Keratinocyte (primary cell): ENCODE measurements at regions not wholly inside any gene's neighbourhood (a gene's known extent, or its start where the extent isn't known, plus 50 kb on each side); places are given as distances from the start of the nearest gene placed in this dataset.
"Not testable (repeated sequence)": the region's sequence is repeated elsewhere in the genome, so short reads cannot be mapped to it uniquely, and the experiment has no call there.

Source experiments
- DNase-seq: peaks from one replicate; pipeline ENCODE4 v3.0.0-alpha.2; 2011; ENCODE audit warnings: low read depth, missing footprints, low spot score
- FAIRE-seq: peaks from 2 replicates; lab custom pipeline; 2011; peaks lifted over from hg19 to GRCh38; lab: Jason Lieb, UNC
- H2AFZ ChIP-seq: 2 replicates; pipeline ENCODE4 v1.6.0; 2012; ENCODE audit warnings: low read length, control low read depth, inconsistent platforms; ENCODE audit not compliant: control insufficient read depth
- H3K27ac ChIP-seq: 2 replicates; pipeline ENCODE4 v1.5.1; 2011; ENCODE audit warnings: low read length; ENCODE audit not compliant: control insufficient read depth, insufficient read depth
- H3K27me3 ChIP-seq: 3 replicates; pipeline ENCODE4 v1.6.0; 2011; ENCODE audit warnings: low read length; ENCODE audit not compliant: control insufficient read depth, insufficient read depth; ENCODE audit errors: extremely low read depth
- H3K36me3 ChIP-seq, 2 experiments: 2 replicates in 1 of 2; 3 replicates in 1 of 2; pipeline ENCODE4 v1.5.1; 2011; ENCODE audit warnings: low read length in 2 of 2, mild to moderate bottlenecking in 1 of 2; ENCODE audit not compliant: control insufficient read depth in 2 of 2, insufficient read depth in 2 of 2; ENCODE audit errors: extremely low read depth in 1 of 2
- H3K4me1 ChIP-seq: 3 replicates; pipeline ENCODE4 v1.5.1; 2011; ENCODE audit warnings: low read length; ENCODE audit not compliant: control insufficient read depth, insufficient read depth; ENCODE audit errors: extremely low read depth
- H3K4me2 ChIP-seq: 3 replicates; pipeline ENCODE4 v1.6.0; 2011; ENCODE audit warnings: low read depth, low read length; ENCODE audit not compliant: control insufficient read depth, insufficient read depth; ENCODE audit errors: extremely low read depth
- H3K4me3 ChIP-seq, 3 experiments: fragments of 200-600 bp in 1 of 3; sonication (generic) in 1 of 3; 2 replicates in 2 of 3; 3 replicates in 1 of 3; pipeline ENCODE4 v1.5.1; 2011 to 2016; ENCODE audit warnings: low read length in 3 of 3, mild to moderate bottlenecking in 3 of 3, control low read depth in 2 of 3, inconsistent platforms in 1 of 3, low read depth in 1 of 3, mixed read lengths in 1 of 3, mixed run types in 1 of 3, moderate library complexity in 1 of 3; ENCODE audit not compliant: control insufficient read depth in 2 of 3, insufficient read depth in 2 of 3; ENCODE audit errors: extremely low read depth in 1 of 3
- H3K79me2 ChIP-seq: 2 replicates; pipeline ENCODE4 v1.6.0; 2012; ENCODE audit warnings: low read length; ENCODE audit not compliant: control insufficient read depth, insufficient read depth
- H3K9ac ChIP-seq: 3 replicates; pipeline ENCODE4 v1.6.0; 2011; ENCODE audit warnings: low read length; ENCODE audit not compliant: control insufficient read depth, insufficient read depth; ENCODE audit errors: extremely low read depth
- H3K9me1 ChIP-seq: 3 replicates; pipeline ENCODE4 v1.6.0; 2011; ENCODE audit warnings: low read length; ENCODE audit not compliant: control insufficient read depth, insufficient read depth; ENCODE audit errors: extremely low read depth
- H3K9me3 ChIP-seq: 2 replicates; pipeline ENCODE4 v1.5.1; 2012; ENCODE audit warnings: low read depth, low read length; ENCODE audit not compliant: control insufficient read depth
- H4K20me1 ChIP-seq: 3 replicates; pipeline ENCODE4 v1.6.0; 2011; ENCODE audit warnings: low read length; ENCODE audit not compliant: control insufficient read depth, insufficient read depth; ENCODE audit errors: extremely low read depth
- EZH2 ChIP-seq: IDR thresholded peaks from one replicate; pipeline ENCODE4 v1.6.1; 2012; ENCODE audit warnings: inconsistent platforms, mild to moderate bottlenecking, low read length, moderate library complexity
- dilution Hi-C: fragments of 300-500 bp; cut with MboI; formaldehyde crosslinking; loops from one replicate; pipeline ENCODE4 v1.7.0; 2020; ENCODE audit warnings: low sequenced_read_pairs; ENCODE audit not compliant: extremely low pct_ligation_motif_present
- TF ChIP-seq, protein P1 (sequence below), 3 experiments: IDR thresholded peaks in 1 of 3; conservative IDR thresholded peaks in 1 of 3; optimal IDR thresholded peaks in 1 of 3; 2 replicates in 2 of 3; 3 replicates in 1 of 3; pipeline versions ENCODE3 to v1.5.1; 2011; ENCODE audit warnings: low read length in 3 of 3, mild to moderate bottlenecking in 3 of 3, moderate library complexity in 2 of 3, control low read depth in 1 of 3, inconsistent platforms in 1 of 3; ENCODE audit not compliant: insufficient read depth in 2 of 3; ENCODE audit errors: extremely low read depth in 1 of 3

DNA sequence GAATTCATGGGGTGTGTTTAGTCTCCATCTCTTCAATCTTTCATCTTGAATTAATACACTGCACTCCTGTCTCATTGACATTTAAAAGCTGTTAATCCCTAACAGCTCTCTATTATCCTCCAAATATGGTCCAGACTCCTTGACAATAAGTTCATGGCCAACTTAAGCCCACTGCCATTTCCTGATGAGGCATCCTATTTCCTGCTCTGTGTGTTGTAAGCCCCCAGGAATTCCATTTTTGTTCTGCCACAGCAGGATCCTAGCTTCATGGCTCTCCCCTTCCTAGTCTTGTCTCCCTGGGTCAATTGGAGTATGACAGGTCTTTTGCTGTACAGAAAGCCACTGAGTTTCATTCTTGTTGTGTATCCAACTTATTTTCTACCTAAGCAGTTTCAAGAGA, 218.8 kb downstream of the OTUD1 start:
- no peaks in the 10 kb centered on the region for H3K4me1 ChIP-seq
- no peaks in the 10 kb centered on the region for H3K27me3 ChIP-seq
- TF ChIP-seq EZH2, result no peak
- TF ChIP-seq, protein P1, sequence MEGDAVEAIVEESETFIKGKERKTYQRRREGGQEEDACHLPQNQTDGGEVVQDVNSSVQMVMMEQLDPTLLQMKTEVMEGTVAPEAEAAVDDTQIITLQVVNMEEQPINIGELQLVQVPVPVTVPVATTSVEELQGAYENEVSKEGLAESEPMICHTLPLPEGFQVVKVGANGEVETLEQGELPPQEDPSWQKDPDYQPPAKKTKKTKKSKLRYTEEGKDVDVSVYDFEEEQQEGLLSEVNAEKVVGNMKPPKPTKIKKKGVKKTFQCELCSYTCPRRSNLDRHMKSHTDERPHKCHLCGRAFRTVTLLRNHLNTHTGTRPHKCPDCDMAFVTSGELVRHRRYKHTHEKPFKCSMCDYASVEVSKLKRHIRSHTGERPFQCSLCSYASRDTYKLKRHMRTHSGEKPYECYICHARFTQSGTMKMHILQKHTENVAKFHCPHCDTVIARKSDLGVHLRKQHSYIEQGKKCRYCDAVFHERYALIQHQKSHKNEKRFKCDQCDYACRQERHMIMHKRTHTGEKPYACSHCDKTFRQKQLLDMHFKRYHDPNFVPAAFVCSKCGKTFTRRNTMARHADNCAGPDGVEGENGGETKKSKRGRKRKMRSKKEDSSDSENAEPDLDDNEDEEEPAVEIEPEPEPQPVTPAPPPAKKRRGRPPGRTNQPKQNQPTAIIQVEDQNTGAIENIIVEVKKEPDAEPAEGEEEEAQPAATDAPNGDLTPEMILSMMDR (optimal IDR thresholded peaks at IDR 0.05 in 1 of 3, IDR thresholded peaks at IDR 0.05 in 1 of 3, conservative IDR thresholded peaks at IDR 0.05 in 1 of 3; ENCODE audit: extremely low read depth in 1 of 3, insufficient read depth in 2 of 3, low read length in 3 of 3), result no peak
- dilution Hi-C loops, result no loop called here
- no peak for DNase-seq
- no peak overlapping the region for H3K27ac ChIP-seq
- H4K20me1 ChIP-seq, result no peaks in the 10 kb centered on the region
- H3K9ac ChIP-seq, result no peak overlapping the region
- no peak for FAIRE-seq
- H3K9me1 ChIP-seq, result no peaks in the 10 kb centered on the region
- H3K9me3 ChIP-seq, result no peaks in the 10 kb centered on the region
- no peak overlapping the region for H3K4me3 ChIP-seq
- no peak overlapping the region for H3K4me2 ChIP-seq
- H2AFZ ChIP-seq, result no peak overlapping the region
- H3K36me3 ChIP-seq, result no peaks in the 10 kb centered on the region
- no peaks in the 10 kb centered on the region for H3K79me2 ChIP-seq

GRCh38 chr10:23671866-23672265, 233.0 kb downstream of the OTUD1 start:
- H3K4me2 ChIP-seq, FAIRE-seq, H3K9me3 ChIP-seq, H4K20me1 ChIP-seq, H3K27me3 ChIP-seq, H3K4me3 ChIP-seq, H3K27ac ChIP-seq, H3K9me1 ChIP-seq, H3K9ac ChIP-seq, dilution Hi-C loops, H3K4me1 ChIP-seq, H3K36me3 ChIP-seq, DNase-seq, H3K79me2 ChIP-seq, H2AFZ ChIP-seq: not testable (repeated sequence)

- FAIRE-seq, result no peak
Measured at GRCh38 chr10:23675585-23675984, 236.7 kb downstream of the OTUD1 start.

More at GRCh38 chr10:23675585-23675984, 236.7 kb downstream of the OTUD1 start:
- H3K9ac ChIP-seq, result no peak overlapping the region
- H3K4me1 ChIP-seq, result no peaks in the 10 kb centered on the region
- H3K9me3 ChIP-seq, result no peaks in the 10 kb centered on the region
- H3K4me2 ChIP-seq, result no peak overlapping the region
- H3K4me3 ChIP-seq, result no peak overlapping the region
- H4K20me1 ChIP-seq, result no peaks in the 10 kb centered on the region
- H3K36me3 ChIP-seq, result no peaks in the 10 kb centered on the region
- dilution Hi-C loops, result no loop called here
- H3K27me3 ChIP-seq, result no peaks in the 10 kb centered on the region
- no peaks in the 10 kb centered on the region for H3K9me1 ChIP-seq
- no peak for TF ChIP-seq EZH2
- TF ChIP-seq, protein P1 (optimal IDR thresholded peaks at IDR 0.05 in 1 of 3, IDR thresholded peaks at IDR 0.05 in 1 of 3, conservative IDR thresholded peaks at IDR 0.05 in 1 of 3; ENCODE audit: extremely low read depth in 1 of 3, insufficient read depth in 2 of 3, low read length in 3 of 3), result no peak
- H2AFZ ChIP-seq, result no peak overlapping the region
- no peaks in the 10 kb centered on the region for H3K79me2 ChIP-seq
- H3K27ac ChIP-seq, result no peak overlapping the region
- no peak for DNase-seq
